ENCODE measurements at regions not wholly inside any gene's neighbourhood (a gene's known extent, or its start where the extent isn't known, plus 50 kb on each side); places are given as distances from the start of the nearest gene placed in this dataset.

DNA sequence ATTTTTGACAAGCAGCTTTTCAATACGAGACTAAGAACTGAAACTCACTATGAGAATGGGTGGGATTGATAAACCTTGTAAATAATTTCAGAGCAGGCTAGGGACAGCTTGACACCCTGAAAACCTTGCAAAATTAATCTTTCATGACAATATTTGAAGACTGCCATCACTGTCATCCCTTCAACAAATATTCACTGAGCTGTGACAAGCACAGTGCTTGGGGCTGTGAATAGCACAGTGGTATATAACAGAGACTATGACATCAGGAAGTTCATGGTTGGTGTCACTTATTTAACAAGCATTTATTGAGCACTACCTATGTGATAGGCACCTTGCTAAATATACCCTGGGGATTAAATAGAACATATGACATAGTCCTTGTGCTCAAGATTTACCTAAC lies 741.0 kb upstream of the RIOK2 start:
- no peaks in the 10 kb centered on the region for H3K9me3 ChIP-seq (ENCODE audit: control insufficient read depth in 4 of 4, insufficient read depth in 3 of 4, low read length in 3 of 4)
- no peaks in the 10 kb centered on the region for H3K36me3 ChIP-seq (ENCODE audit: control insufficient read depth in 4 of 4, insufficient read depth in 4 of 4, low read length in 4 of 4)
- H3K9ac ChIP-seq (ENCODE audit: insufficient read depth in 1 of 2, low read length in 2 of 2): no peak overlapping the region
- DNase-seq: no peak
- H3K4me1 ChIP-seq (ENCODE audit: control insufficient read depth in 5 of 5, insufficient read depth in 5 of 5, low read length in 5 of 5): no peaks in the 10 kb centered on the region
- TF ChIP-seq, protein P1, sequence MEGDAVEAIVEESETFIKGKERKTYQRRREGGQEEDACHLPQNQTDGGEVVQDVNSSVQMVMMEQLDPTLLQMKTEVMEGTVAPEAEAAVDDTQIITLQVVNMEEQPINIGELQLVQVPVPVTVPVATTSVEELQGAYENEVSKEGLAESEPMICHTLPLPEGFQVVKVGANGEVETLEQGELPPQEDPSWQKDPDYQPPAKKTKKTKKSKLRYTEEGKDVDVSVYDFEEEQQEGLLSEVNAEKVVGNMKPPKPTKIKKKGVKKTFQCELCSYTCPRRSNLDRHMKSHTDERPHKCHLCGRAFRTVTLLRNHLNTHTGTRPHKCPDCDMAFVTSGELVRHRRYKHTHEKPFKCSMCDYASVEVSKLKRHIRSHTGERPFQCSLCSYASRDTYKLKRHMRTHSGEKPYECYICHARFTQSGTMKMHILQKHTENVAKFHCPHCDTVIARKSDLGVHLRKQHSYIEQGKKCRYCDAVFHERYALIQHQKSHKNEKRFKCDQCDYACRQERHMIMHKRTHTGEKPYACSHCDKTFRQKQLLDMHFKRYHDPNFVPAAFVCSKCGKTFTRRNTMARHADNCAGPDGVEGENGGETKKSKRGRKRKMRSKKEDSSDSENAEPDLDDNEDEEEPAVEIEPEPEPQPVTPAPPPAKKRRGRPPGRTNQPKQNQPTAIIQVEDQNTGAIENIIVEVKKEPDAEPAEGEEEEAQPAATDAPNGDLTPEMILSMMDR (IDR thresholded peaks at IDR 0.05; ENCODE audit: control extremely low read depth, extremely low read depth): no peak
- H3K4me3 ChIP-seq: no peak overlapping the region
- H3K27ac ChIP-seq (ENCODE audit: low read depth in 1 of 2, low read length in 1 of 2): no peak overlapping the region
- ATAC-seq (ENCODE audit: insufficient read depth, low FRiP score): no peak
- no peaks in the 10 kb centered on the region for H3K27me3 ChIP-seq (ENCODE audit: control insufficient read depth in 3 of 3, insufficient read depth in 3 of 3, low read length in 2 of 3)
- 76 to 84% methylated on average over 1 of the region's 1 CpG for WGBS, 2 donors

DNA sequence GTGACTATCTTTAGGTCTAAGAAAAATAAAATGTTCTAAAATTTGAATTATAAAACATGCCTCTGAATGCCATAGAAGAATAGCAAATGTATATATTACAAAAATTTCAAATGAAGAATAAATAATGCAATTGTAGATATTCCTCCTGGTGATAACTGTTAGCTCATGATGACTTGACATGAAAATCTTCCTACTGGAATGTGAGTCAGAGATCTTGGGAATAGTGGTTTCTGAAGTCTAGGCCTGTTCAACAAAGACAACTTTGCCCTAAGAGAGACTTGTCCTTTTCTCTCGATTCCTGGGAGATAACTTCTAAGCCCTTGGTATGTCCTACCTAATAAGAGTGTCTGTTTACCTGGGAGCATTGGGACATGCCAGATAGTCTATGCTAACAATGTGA lies 746.3 kb upstream of the RIOK2 start:
- DNase-seq: no peak

DNA sequence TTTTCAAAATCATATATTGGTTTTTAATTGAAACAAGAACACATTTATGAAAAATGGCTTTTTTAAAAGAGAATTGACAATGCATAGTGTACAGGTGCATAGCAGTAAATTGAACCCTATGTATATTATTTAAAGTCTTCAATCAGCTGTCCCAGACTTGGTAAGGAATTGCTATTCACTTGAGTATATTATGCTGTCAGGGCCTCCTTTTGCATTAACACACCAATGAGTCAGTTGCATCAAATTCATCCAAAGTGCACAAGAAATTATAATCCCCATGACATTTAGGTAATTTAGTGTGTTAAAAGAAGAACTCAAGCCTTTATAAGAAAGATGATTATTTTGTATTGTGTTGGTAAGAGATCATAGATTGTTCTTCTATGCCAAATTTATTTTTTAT lies 748.8 kb upstream of the RIOK2 start:
- DNase-seq (no peak), ATAC-seq (ENCODE audit: insufficient read depth, low FRiP score) (no peak)
- no peak overlapping the region for H3K9ac ChIP-seq (ENCODE audit: insufficient read depth in 1 of 2, low read length in 2 of 2)
- no peaks in the 10 kb centered on the region for H3K27me3 ChIP-seq (ENCODE audit: control insufficient read depth in 3 of 3, insufficient read depth in 3 of 3, low read length in 2 of 3)
- no peaks in the 10 kb centered on the region for H3K36me3 ChIP-seq (ENCODE audit: control insufficient read depth in 4 of 4, insufficient read depth in 4 of 4, low read length in 4 of 4)
- no peak overlapping the region for H3K4me3 ChIP-seq
- TF ChIP-seq, protein P1 (IDR thresholded peaks at IDR 0.05; ENCODE audit: control extremely low read depth, extremely low read depth): no peak
- H3K9me3 ChIP-seq (ENCODE audit: control insufficient read depth in 4 of 4, insufficient read depth in 3 of 4, low read length in 3 of 4): no peaks in the 10 kb centered on the region
- H3K4me1 ChIP-seq (ENCODE audit: control insufficient read depth in 5 of 5, insufficient read depth in 5 of 5, low read length in 5 of 5): no peaks in the 10 kb centered on the region
- H3K27ac ChIP-seq (ENCODE audit: low read depth in 1 of 2, low read length in 1 of 2): no peak overlapping the region

More for the DNA sequence above, 746.3 kb upstream of the RIOK2 start:
- ATAC-seq (ENCODE audit: insufficient read depth, low FRiP score): no peak
- no peaks in the 10 kb centered on the region for H3K27me3 ChIP-seq (ENCODE audit: control insufficient read depth in 3 of 3, insufficient read depth in 3 of 3, low read length in 2 of 3)
- no peaks in the 10 kb centered on the region for H3K36me3 ChIP-seq (ENCODE audit: control insufficient read depth in 4 of 4, insufficient read depth in 4 of 4, low read length in 4 of 4)
- no peak overlapping the region for H3K9ac ChIP-seq (ENCODE audit: insufficient read depth in 1 of 2, low read length in 2 of 2)
- no peak overlapping the region for H3K4me3 ChIP-seq
- TF ChIP-seq, protein P1 (IDR thresholded peaks at IDR 0.05; ENCODE audit: control extremely low read depth, extremely low read depth): no peak
- no peak overlapping the region for H3K27ac ChIP-seq (ENCODE audit: low read depth in 1 of 2, low read length in 1 of 2)
- H3K4me1 ChIP-seq (ENCODE audit: control insufficient read depth in 5 of 5, insufficient read depth in 5 of 5, low read length in 5 of 5): no peaks in the 10 kb centered on the region
- H3K9me3 ChIP-seq (ENCODE audit: control insufficient read depth in 4 of 4, insufficient read depth in 3 of 4, low read length in 3 of 4): no peaks in the 10 kb centered on the region
- 92 to 95% methylated on average over 1 of the region's 1 CpG for WGBS, 2 donors

DNA sequence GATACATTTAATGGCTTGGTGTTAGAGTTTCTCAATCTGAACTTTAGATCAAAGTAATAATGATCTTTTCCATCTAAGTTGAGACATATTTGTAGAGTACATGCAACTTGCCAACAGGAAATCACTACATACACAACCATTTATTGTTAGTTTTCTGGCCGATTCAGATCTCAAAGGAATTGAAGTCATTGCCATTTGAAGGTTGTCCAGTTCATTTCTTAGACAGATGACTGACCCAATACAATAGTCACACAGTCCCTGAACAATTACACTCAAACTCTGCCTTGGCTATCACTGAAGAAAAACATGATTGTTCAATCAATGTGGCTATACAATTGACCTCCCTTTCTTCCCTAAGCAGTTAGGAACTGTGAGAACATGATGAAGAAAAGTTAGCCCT lies 753.2 kb upstream of the RIOK2 start:
- Histone ChIP-seq H3K4me3 (no peak overlapping the region), H3K9me3 (ENCODE audit: control insufficient read depth in 4 of 4, insufficient read depth in 3 of 4, low read length in 3 of 4) (peaks cover 0 to 4% (median 0%) of the 10 kb centered on the region in 4 donors), H3K27ac (ENCODE audit: low read depth in 1 of 2, low read length in 1 of 2) (no peak overlapping the region), H3K27me3 (ENCODE audit: control insufficient read depth in 3 of 3, insufficient read depth in 3 of 3, low read length in 2 of 3) (no peaks in the 10 kb centered on the region), H3K4me1 (ENCODE audit: control insufficient read depth in 5 of 5, insufficient read depth in 5 of 5, low read length in 5 of 5) (no peaks in the 10 kb centered on the region), H3K36me3 (ENCODE audit: control insufficient read depth in 4 of 4, insufficient read depth in 4 of 4, low read length in 4 of 4) (no peaks in the 10 kb centered on the region), H3K9ac (ENCODE audit: insufficient read depth in 1 of 2, low read length in 2 of 2) (no peak overlapping the region)
- peak in 2 of 3 donors; percentile 2 to 21 for DNase-seq
- TF ChIP-seq, protein P1 (IDR thresholded peaks at IDR 0.05; ENCODE audit: control extremely low read depth, extremely low read depth): no peak
- ATAC-seq (ENCODE audit: insufficient read depth, low FRiP score): no peak
- 53 to 65% methylated on average over 1 of the region's 1 CpG for WGBS, 2 donors

Measured in lung (tissue), 11 donors.